ENCODE measurements at regions not wholly inside any gene's neighbourhood (a gene's known extent, or its start where the extent isn't known, plus 50 kb on each side); places are given as distances from the start of the nearest gene placed in this dataset.
"Not testable (repeated sequence)": the region's sequence is repeated elsewhere in the genome, so short reads cannot be mapped to it uniquely, and the experiment has no call there.

DNA sequence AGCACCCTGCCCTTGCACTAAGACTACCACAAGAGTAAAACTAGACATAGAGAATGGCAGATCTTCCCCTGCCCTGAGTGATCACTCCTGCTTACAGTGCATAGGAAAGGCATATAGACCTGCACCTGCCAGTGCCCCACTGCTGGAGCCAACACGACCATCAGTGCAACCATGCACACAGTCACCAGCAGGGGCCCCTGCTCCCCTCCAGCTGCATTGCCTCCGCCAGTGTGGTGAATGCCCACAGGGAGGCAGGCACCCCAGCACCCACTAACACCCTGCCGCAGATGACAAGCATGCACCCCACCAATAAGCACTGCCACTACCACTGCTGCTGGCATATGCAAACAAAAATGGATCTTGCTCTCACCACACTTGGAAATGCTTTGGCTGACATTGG lies 478.8 kb downstream of the ADCYAP1 start:
- Histone ChIP-seq H3K36me3 (ENCODE audit: insufficient read depth in 1 of 2, low read depth in 1 of 2) (no peaks in the 10 kb centered on the region), H3K27me3 (ENCODE audit: insufficient read depth in 3 of 3, low read length in 2 of 3) (no peaks in the 10 kb centered on the region), H3K9me3 (peaks cover 6% of the 10 kb centered on the region), H3K4me3 (no peak overlapping the region), H3K4me1 (no peaks in the 10 kb centered on the region), H3K27ac (no peak overlapping the region)
- ATAC-seq (no peak), DNase-seq (peak in 1 of 2 donors; percentile 21)
- TF ChIP-seq, protein P1, sequence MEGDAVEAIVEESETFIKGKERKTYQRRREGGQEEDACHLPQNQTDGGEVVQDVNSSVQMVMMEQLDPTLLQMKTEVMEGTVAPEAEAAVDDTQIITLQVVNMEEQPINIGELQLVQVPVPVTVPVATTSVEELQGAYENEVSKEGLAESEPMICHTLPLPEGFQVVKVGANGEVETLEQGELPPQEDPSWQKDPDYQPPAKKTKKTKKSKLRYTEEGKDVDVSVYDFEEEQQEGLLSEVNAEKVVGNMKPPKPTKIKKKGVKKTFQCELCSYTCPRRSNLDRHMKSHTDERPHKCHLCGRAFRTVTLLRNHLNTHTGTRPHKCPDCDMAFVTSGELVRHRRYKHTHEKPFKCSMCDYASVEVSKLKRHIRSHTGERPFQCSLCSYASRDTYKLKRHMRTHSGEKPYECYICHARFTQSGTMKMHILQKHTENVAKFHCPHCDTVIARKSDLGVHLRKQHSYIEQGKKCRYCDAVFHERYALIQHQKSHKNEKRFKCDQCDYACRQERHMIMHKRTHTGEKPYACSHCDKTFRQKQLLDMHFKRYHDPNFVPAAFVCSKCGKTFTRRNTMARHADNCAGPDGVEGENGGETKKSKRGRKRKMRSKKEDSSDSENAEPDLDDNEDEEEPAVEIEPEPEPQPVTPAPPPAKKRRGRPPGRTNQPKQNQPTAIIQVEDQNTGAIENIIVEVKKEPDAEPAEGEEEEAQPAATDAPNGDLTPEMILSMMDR (IDR thresholded peaks at IDR 0.05), result no peak
- intact Hi-C loops (cut with DNase I), result no loop called here
- 80 to 89% (median 82%) methylated on average over 3 of the region's 3 CpGs for WGBS, 3 donors

DNA sequence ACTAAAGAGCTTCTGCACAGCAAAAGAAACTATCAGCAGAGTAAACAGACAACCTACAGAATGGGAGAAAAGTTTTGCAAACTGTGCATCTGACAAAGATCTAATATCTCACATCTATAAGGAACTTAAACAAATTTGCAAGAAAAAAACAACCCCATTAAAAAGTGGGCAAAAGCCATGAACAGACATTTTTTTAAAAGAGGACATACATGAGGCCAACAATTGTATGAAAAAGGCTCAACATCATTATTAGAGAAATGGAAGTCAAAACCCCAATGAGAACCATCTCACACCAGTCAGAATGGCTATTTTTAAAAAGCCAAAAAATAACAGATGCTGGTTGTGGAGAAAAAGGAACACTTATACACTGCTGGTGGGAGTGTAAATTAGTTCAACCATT lies 483.8 kb downstream of the ADCYAP1 start:
- H3K4me3 ChIP-seq; H3K36me3 ChIP-seq (ENCODE audit: insufficient read depth in 1 of 2, low read depth in 1 of 2); H3K9me3 ChIP-seq; H3K4me1 ChIP-seq; ATAC-seq; DNase-seq; intact Hi-C loops (cut with DNase I); H3K27me3 ChIP-seq (ENCODE audit: insufficient read depth in 3 of 3, low read length in 2 of 3); H3K27ac ChIP-seq: not testable (repeated sequence)

DNA sequence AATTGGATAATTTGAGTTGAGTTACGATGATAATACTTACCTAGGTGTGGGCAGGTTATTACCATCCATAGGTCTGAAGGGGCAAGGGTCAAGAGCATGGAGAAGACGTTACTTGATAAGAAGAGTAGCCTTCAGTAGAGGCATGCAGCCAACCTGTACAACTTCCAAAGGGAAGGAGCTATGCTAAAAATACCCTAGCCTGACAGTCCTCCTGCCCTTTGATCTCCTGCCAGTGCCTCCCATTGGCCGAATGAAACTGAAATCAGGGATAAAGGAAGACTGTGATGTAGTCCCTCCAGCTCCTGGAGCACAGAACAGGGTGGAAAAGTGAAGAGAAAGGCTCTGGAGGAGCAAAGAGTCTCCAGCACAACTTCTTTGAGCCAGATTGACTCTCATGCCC lies 487.4 kb downstream of the ADCYAP1 start:
- H3K27ac ChIP-seq, result no peak overlapping the region
- no peaks in the 10 kb centered on the region for H3K4me1 ChIP-seq
- no peak for DNase-seq
- TF ChIP-seq, protein P1 (IDR thresholded peaks at IDR 0.05), result no peak
- WGBS, 3 donors, result 42 to 55% (median 47%) methylated on average over 3 of the region's 3 CpGs
- intact Hi-C loops (cut with DNase I), result no loop called here
- no peaks in the 10 kb centered on the region for H3K27me3 ChIP-seq (ENCODE audit: insufficient read depth in 3 of 3, low read length in 2 of 3)
- H3K9me3 ChIP-seq, result no peaks in the 10 kb centered on the region
- no peaks in the 10 kb centered on the region for H3K36me3 ChIP-seq (ENCODE audit: insufficient read depth in 1 of 2, low read depth in 1 of 2)
- no peak overlapping the region for H3K4me3 ChIP-seq
- ATAC-seq, result no peak

DNA sequence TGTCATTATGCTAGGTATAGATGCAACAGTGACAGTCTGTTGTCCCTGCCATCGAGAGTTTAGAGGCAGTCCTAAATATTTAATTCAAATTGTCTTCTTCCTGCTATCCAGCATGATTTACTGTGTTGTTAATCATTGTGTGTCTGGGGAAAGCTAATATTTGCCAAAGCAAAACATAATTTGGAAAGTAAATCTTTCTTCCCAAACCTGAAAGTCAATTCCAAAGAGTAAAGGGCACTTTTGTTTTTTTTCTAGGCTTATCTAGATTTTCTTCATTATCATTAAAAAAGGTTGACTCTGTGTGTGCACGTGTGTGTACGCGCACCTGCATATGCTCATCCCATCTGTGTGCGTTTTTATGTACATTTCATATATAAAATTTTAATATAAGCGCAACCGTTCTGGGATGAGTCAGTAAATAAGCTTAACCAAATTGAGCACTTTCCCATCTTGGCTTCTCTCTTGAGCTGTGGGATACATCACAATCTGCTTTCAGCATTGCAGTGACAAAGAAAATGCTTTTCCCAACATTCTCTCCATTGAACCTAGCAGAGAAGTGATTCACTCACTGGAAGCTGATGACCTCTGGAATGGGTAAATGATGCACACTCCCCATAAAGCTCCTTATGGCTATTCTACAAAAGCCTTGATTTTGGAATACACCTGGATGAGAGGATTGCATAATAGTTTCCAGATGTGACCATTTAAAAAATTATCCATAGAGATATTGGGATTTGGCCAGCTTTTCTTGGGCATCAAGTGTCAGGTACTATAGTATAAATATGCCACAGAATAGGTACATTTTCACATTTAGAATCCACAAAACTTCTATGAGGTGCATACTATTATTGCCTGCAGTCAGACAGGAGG lies 488.4 kb downstream of the ADCYAP1 start:
- H3K36me3 ChIP-seq (ENCODE audit: insufficient read depth in 1 of 2, low read depth in 1 of 2), result no peaks in the 10 kb centered on the region
- no peak overlapping the region for H3K4me3 ChIP-seq
- no peak overlapping the region for H3K27ac ChIP-seq
- DNase-seq (no peak), ATAC-seq (no peak)
- no peaks in the 10 kb centered on the region for H3K9me3 ChIP-seq
- TF ChIP-seq, protein P1 (IDR thresholded peaks at IDR 0.05), result no peak
- H3K4me1 ChIP-seq, result no peaks in the 10 kb centered on the region
- no peaks in the 10 kb centered on the region for H3K27me3 ChIP-seq (ENCODE audit: insufficient read depth in 3 of 3, low read length in 2 of 3)
- 84 to 87% (median 85%) methylated on average over 7 of the region's 7 CpGs for WGBS, 3 donors
- intact Hi-C loops (cut with DNase I), result no loop called here

DNA sequence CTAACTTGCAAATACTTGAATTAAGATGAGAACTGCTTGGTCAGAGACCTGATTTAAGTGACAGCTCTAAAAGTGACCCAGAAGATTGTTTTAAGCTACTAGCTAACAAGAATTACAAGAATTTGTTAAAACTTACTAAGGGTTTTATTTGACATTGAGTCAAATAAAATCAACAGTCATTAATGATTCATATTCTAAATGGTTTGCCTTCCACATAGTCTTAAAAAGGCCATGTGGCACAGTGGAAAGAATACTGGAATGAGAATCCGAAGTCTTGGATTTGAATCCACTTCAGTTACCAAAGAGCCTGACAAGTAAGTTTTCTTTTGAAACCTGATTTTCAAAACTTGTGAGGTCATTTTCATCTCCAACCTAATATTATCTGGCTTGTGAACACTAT lies 489.3 kb downstream of the ADCYAP1 start:
- no peaks in the 10 kb centered on the region for H3K36me3 ChIP-seq (ENCODE audit: insufficient read depth in 1 of 2, low read depth in 1 of 2)
- WGBS, 3 donors, result 84 to 93% (median 90%) methylated on average over 1 of the region's 1 CpG
- H3K4me3 ChIP-seq, result no peak overlapping the region
- no peak for ATAC-seq
- TF ChIP-seq, protein P1 (IDR thresholded peaks at IDR 0.05), result no peak
- no peaks in the 10 kb centered on the region for H3K4me1 ChIP-seq
- DNase-seq, result no peak
- no peak overlapping the region for H3K27ac ChIP-seq
- H3K27me3 ChIP-seq (ENCODE audit: insufficient read depth in 3 of 3, low read length in 2 of 3), result no peaks in the 10 kb centered on the region
- intact Hi-C loops (cut with DNase I), result no loop called here
- H3K9me3 ChIP-seq, result no peaks in the 10 kb centered on the region
